ENCODE measurements at regions not wholly inside any gene's neighbourhood (a gene's known extent, or its start where the extent isn't known, plus 50 kb on each side); places are given as distances from the start of the nearest gene placed in this dataset.
"Not testable (repeated sequence)": the region's sequence is repeated elsewhere in the genome, so short reads cannot be mapped to it uniquely, and the experiment has no call there.

GRCh38 chr20:22052025-22052650 lies 346.7 kb downstream of the PAX1 start:
- no peaks in the 10 kb centered on the region for H3K36me3 ChIP-seq
- intact Hi-C loops (cut with DNase I) = no loop called here
- H3K27me3 ChIP-seq = no peaks in the 10 kb centered on the region
- H3K9me3 ChIP-seq = no peaks in the 10 kb centered on the region
- ATAC-seq = no peak
- no peaks in the 10 kb centered on the region for H3K4me1 ChIP-seq
- no peak for TF ChIP-seq CTCF (IDR thresholded peaks at IDR 0.05)
- no peak overlapping the region for H3K27ac ChIP-seq
- DNase-seq = no peak
- H3K4me3 ChIP-seq = no peak overlapping the region

- DNase-seq; ATAC-seq; H3K27ac ChIP-seq; H3K4me1 ChIP-seq; H3K4me3 ChIP-seq; H3K36me3 ChIP-seq; intact Hi-C loops (cut with DNase I); H3K9me3 ChIP-seq; H3K27me3 ChIP-seq: not testable (repeated sequence)
Measured at GRCh38 chr20:22045956-22046507, 340.6 kb downstream of the PAX1 start.

GRCh38 chr20:22027423-22027822 lies 322.0 kb downstream of the PAX1 start:
- H3K9me3 ChIP-seq = peaks cover 0 to 27% of the 10 kb centered on the region in 2 donors
- no peak for TF ChIP-seq CTCF (IDR thresholded peaks at IDR 0.05)
- intact Hi-C loops (cut with DNase I) = no loop called here

GRCh38 chr20:22020201-22020600 lies 314.7 kb downstream of the PAX1 start:
- ATAC-seq (no peak), DNase-seq (no peak)
- no peak for TF ChIP-seq CTCF (IDR thresholded peaks at IDR 0.05)
- H3K36me3 ChIP-seq = no peaks in the 10 kb centered on the region
- no peaks in the 10 kb centered on the region for H3K4me1 ChIP-seq
- intact Hi-C loops (cut with DNase I) = no loop called here
- H3K27me3 ChIP-seq = no peaks in the 10 kb centered on the region
- no peak overlapping the region for H3K27ac ChIP-seq
- no peak overlapping the region for H3K4me3 ChIP-seq
- peaks cover 0 to 19% of the 10 kb centered on the region in 2 donors for H3K9me3 ChIP-seq

More at GRCh38 chr20:22027423-22027822, 322.0 kb downstream of the PAX1 start:
- H3K27ac ChIP-seq = no peak overlapping the region
- H3K36me3 ChIP-seq = no peaks in the 10 kb centered on the region
- H3K4me3 ChIP-seq = no peak overlapping the region
- DNase-seq = no peak
- no peaks in the 10 kb centered on the region for H3K27me3 ChIP-seq
- no peaks in the 10 kb centered on the region for H3K4me1 ChIP-seq
- no peak for ATAC-seq

- H3K4me1 ChIP-seq = no peaks in the 10 kb centered on the region
- H3K27me3 ChIP-seq = no peaks in the 10 kb centered on the region
- no peaks in the 10 kb centered on the region for H3K36me3 ChIP-seq
- ATAC-seq (no peak), DNase-seq (no peak)
- intact Hi-C loops (cut with DNase I) = no loop called here
- H3K4me3 ChIP-seq = no peak overlapping the region
- peaks cover 0 to 15% of the 10 kb centered on the region in 2 donors for H3K9me3 ChIP-seq
- no peak for TF ChIP-seq CTCF (IDR thresholded peaks at IDR 0.05)
- no peak overlapping the region for H3K27ac ChIP-seq
Measured at GRCh38 chr20:22008456-22008855, 303.0 kb downstream of the PAX1 start.

GRCh38 chr20:22006306-22006705 lies 300.8 kb downstream of the PAX1 start:
- H3K27me3 ChIP-seq = no peaks in the 10 kb centered on the region
- H3K4me3 ChIP-seq = no peak overlapping the region
- TF ChIP-seq CTCF (IDR thresholded peaks at IDR 0.05) = no peak
- H3K36me3 ChIP-seq = no peaks in the 10 kb centered on the region
- intact Hi-C loops (cut with DNase I) = no loop called here
- no peak overlapping the region for H3K27ac ChIP-seq
- DNase-seq (no peak), ATAC-seq (no peak)
- H3K4me1 ChIP-seq = no peaks in the 10 kb centered on the region
- H3K9me3 ChIP-seq = peaks cover 0 to 14% of the 10 kb centered on the region in 2 donors

Data from left lung (tissue), 4 donors.